ENCODE measurements at regions not wholly inside any gene's neighbourhood (a gene's known extent, or its start where the extent isn't known, plus 50 kb on each side); places are given as distances from the start of the nearest gene placed in this dataset.
"Not testable (repeated sequence)": the region's sequence is repeated elsewhere in the genome, so short reads cannot be mapped to it uniquely, and the experiment has no call there.

DNA sequence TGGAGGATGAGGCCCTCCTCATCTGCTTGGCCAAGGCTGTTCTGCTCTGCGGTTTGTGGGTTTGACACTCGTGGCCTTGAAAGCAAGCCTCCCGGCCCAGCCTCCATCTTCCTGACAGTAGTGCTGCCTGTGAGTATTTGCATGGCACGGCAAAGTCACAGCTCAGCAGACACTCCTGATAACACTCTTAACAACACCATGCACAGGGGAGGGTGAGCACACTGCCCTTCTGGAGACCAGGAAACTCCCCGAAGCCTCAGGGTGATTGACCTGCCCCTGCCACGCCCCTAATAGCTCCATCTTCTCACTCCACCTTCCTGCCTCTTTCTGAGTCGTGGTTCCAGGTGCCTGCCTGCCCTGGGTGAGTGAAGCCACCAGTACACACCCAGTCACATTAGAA lies 5476.6 kb upstream of the TPTE start:
- H3K4me1 ChIP-seq = not testable (repeated sequence)

GRCh38 chr21:5051303-5052018 lies 5469.9 kb upstream of the TPTE start:
- H3K4me3 ChIP-seq (ENCODE audit: low read depth, low read length); H3K4me1 ChIP-seq; H3K36me3 ChIP-seq (ENCODE audit: control insufficient read depth, insufficient read depth, low read length); H3K79me2 ChIP-seq; H3K27ac ChIP-seq; H3K27me3 ChIP-seq (ENCODE audit: control insufficient read depth, insufficient read depth, low read length); H2AFZ ChIP-seq; H3K9me3 ChIP-seq (ENCODE audit: control insufficient read depth, low read length); H3K4me2 ChIP-seq (ENCODE audit: low read length); H3K9ac ChIP-seq: not testable (repeated sequence)

More for the DNA sequence above, 5476.6 kb upstream of the TPTE start:
- H3K27ac ChIP-seq; H3K4me2 ChIP-seq (ENCODE audit: low read length); H2AFZ ChIP-seq; H3K9ac ChIP-seq; H3K9me3 ChIP-seq (ENCODE audit: control insufficient read depth, low read length); H3K36me3 ChIP-seq (ENCODE audit: control insufficient read depth, insufficient read depth, low read length); H3K27me3 ChIP-seq (ENCODE audit: control insufficient read depth, insufficient read depth, low read length); H3K4me3 ChIP-seq (ENCODE audit: low read depth, low read length); H3K79me2 ChIP-seq: not testable (repeated sequence)

DNA sequence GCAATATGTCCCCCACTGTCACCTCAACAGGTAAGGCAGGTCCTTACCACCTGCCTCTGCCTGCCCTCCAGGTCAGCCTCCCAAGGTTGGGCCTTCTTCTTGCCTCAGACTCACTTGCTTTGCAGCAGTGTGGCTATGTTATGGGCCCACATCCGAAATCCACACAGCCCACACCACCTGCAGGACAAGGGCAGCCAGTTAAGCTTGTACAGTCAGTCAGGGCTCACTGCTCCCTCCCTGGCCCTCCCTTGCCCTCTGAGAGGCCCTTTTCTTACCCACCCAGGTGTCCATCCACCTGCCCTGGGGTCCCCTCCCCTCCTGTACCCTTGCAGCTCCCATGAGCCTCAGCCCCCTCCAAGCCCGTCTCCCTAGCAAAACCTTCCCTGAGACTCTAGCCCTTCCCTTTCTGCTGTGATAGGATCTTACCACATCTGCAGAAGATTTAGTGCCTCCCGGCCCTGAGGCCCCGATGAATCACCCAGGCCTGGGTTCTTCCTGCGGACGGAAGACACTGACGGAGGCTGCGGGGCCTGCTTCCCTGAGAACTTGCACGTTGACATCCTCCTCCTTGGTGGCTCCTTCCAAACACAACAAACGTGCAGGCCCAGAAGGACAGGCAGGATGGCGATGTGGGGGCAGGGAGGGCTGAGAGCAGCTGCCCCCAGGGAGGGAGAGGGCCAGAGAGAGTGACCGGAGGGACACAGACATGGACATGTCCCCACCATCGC lies 5466.2 kb upstream of the TPTE start:
- not testable (repeated sequence) for H2AFZ ChIP-seq; H3K4me2 ChIP-seq (ENCODE audit: low read length); H3K9me3 ChIP-seq (ENCODE audit: control insufficient read depth, low read length); H3K4me3 ChIP-seq (ENCODE audit: low read depth, low read length); H3K27ac ChIP-seq; H3K36me3 ChIP-seq (ENCODE audit: control insufficient read depth, insufficient read depth, low read length); H3K9ac ChIP-seq; H3K79me2 ChIP-seq; H3K27me3 ChIP-seq (ENCODE audit: control insufficient read depth, insufficient read depth, low read length); H3K4me1 ChIP-seq

DNA sequence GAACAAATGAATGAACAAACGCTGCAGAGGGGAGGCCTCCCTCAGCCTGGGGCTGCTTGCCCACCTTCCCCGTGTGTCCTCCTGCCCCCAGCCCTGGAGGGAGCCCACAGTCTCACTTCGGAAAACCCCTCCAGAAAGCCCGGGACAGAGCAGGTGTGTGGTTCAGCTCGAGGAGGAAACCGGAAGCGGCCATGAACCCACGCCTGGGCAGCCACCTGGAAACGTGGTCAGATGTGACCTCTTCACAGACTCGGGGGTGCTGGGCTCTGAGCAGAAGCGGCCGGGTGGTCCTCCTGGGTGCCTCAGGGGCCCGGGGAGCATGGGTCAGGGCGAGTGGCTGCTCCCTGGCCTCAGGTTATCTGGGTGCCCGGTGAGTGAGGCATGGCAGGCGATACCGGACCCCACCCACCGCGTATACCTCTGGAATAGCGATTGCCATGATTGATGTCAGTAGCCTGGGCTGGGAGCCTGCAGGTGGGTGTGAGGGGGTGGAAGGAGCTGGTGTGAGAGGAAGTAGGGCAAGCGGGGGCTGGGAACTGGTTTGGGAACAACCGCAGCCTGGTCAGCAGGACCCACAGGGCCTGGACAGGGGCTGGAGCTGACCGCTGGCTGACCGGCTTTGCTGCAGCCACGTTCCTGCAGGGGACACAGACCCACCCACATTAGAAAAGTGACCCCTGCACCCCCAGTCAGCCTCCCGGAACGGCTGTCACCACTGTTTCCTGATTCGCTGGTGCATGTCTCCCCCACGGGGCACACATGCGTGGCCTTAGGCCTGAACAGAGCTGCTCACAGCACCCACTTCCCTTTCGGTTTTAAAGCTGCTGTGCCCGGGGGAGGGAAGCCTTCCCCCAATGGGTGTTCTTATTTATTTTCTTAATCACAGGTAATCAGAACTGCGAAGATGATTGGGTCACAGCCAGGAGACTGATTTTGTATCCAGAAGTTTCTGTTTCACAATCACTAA lies 5465.1 kb upstream of the TPTE start:
- H2AFZ ChIP-seq; H3K4me2 ChIP-seq (ENCODE audit: low read length); H3K27ac ChIP-seq; H3K9me3 ChIP-seq (ENCODE audit: control insufficient read depth, low read length); H3K79me2 ChIP-seq; H3K4me1 ChIP-seq; H3K9ac ChIP-seq; H3K27me3 ChIP-seq (ENCODE audit: control insufficient read depth, insufficient read depth, low read length); H3K36me3 ChIP-seq (ENCODE audit: control insufficient read depth, insufficient read depth, low read length); H3K4me3 ChIP-seq (ENCODE audit: low read depth, low read length): not testable (repeated sequence)

DNA sequence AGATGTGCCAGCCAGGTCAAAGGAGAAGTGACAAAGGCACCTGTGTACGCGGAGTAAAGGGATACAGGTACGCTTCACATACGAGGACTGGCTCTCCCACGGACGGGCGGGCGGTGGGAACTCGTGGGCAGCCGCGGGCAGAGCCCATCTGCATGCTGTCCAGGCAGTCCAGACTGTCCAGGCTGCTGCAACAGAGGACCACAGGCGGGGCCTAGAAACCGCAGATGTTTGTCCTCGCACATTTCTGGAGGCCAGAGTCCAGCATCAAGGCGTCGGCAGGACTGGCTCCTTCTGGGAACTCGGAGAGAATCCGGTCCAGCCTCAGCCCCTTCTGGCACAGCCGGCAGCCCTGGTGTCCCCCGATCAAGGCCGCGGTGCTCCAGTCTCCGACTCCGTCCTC lies 5464.3 kb upstream of the TPTE start:
- H3K36me3 ChIP-seq (ENCODE audit: control insufficient read depth, insufficient read depth, low read length); H3K79me2 ChIP-seq; H3K4me1 ChIP-seq; H3K9ac ChIP-seq; H2AFZ ChIP-seq; H3K4me2 ChIP-seq (ENCODE audit: low read length); H3K27me3 ChIP-seq (ENCODE audit: control insufficient read depth, insufficient read depth, low read length); H3K4me3 ChIP-seq (ENCODE audit: low read depth, low read length); H3K9me3 ChIP-seq (ENCODE audit: control insufficient read depth, low read length); H3K27ac ChIP-seq: not testable (repeated sequence)

DNA sequence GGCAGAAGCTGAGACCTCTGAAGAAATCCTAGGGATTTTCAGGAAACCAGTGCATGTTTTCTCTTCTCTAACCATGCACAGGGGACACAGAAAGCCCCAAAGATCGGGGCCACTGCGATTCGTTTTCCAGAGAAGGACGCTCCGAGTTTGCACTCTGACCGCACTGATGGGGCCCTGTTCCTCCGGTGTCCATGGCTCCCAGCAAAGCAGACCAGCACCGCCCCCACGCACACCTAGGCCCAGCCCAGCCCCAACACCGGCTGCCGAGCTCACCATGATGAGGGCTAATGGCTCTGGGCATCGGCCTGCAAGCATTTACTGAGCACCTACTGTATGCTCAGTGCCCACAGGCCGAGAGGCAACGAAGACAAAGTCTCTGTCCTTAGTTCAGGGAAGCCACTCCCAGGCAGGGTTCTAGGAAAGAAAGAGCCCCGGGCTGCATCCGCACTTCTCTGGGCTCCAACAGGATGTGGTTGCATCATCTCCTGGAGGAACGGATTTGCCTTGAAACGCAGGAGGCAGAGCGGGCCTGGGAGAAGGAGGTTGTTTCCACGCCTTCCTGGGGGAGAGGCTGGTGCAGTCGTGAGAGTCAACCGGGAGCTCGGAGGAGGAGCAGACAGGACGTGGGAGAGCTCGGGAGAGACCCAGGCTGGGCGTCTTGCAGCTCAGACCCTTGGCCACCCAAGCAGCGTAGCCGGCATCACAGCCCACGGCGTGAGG lies 5460.9 kb upstream of the TPTE start:
- H3K4me3 ChIP-seq (ENCODE audit: low read depth, low read length); H3K79me2 ChIP-seq; H3K4me1 ChIP-seq; H3K9me3 ChIP-seq (ENCODE audit: control insufficient read depth, low read length); H3K9ac ChIP-seq; H2AFZ ChIP-seq; H3K4me2 ChIP-seq (ENCODE audit: low read length); H3K27me3 ChIP-seq (ENCODE audit: control insufficient read depth, insufficient read depth, low read length); H3K36me3 ChIP-seq (ENCODE audit: control insufficient read depth, insufficient read depth, low read length); H3K27ac ChIP-seq: not testable (repeated sequence)

- not testable (repeated sequence) for H2AFZ ChIP-seq; H3K27me3 ChIP-seq (ENCODE audit: control insufficient read depth, insufficient read depth, low read length); H3K27ac ChIP-seq; H3K4me2 ChIP-seq (ENCODE audit: low read length); H3K9me3 ChIP-seq (ENCODE audit: control insufficient read depth, low read length); H3K4me1 ChIP-seq; H3K79me2 ChIP-seq; H3K4me3 ChIP-seq (ENCODE audit: low read depth, low read length); H3K36me3 ChIP-seq (ENCODE audit: control insufficient read depth, insufficient read depth, low read length); H3K9ac ChIP-seq
These were observed 5456.7 kb upstream of the TPTE start for GRCh38 chr21:5064581-5065142.

- H3K27ac ChIP-seq; H3K36me3 ChIP-seq (ENCODE audit: control insufficient read depth, insufficient read depth, low read length); H3K4me2 ChIP-seq (ENCODE audit: low read length); H2AFZ ChIP-seq; H3K27me3 ChIP-seq (ENCODE audit: control insufficient read depth, insufficient read depth, low read length); H3K9me3 ChIP-seq (ENCODE audit: control insufficient read depth, low read length); H3K9ac ChIP-seq; H3K79me2 ChIP-seq; H3K4me1 ChIP-seq; H3K4me3 ChIP-seq (ENCODE audit: low read depth, low read length): not testable (repeated sequence)
These were observed 5455.9 kb upstream of the TPTE start for GRCh38 chr21:5065240-5066211.

DNA sequence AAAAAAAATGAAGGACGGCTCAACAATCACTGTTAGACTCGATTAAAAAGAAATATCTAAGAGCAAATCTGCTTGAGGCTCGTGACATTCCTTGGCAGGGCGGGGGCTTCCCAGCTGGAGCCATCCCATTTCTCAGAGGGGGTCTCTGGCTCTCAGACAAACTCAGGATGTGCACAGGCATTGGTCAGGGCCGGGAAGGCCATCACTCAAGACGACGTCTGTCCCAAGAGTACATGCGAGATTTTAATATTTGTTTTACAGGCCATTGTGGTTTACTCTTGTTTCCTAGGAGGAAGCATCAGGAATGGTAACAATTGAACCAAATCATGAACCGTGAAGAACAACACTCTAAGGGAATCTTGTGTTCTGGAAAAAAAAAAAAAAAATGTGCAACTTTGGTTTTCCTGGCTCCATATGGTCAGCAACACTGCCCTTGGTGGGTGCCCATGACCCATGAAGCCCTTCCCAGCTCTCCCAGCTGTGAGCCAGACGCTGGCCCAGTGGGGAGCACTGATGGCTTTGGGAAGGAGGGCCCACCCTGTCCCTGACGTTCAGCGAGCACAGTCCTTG lies 5454.6 kb upstream of the TPTE start:
- H2AFZ ChIP-seq; H3K4me3 ChIP-seq (ENCODE audit: low read depth, low read length); H3K4me2 ChIP-seq (ENCODE audit: low read length); H3K27ac ChIP-seq; H3K9me3 ChIP-seq (ENCODE audit: control insufficient read depth, low read length); H3K9ac ChIP-seq; H3K4me1 ChIP-seq; H3K36me3 ChIP-seq (ENCODE audit: control insufficient read depth, insufficient read depth, low read length); H3K27me3 ChIP-seq (ENCODE audit: control insufficient read depth, insufficient read depth, low read length); H3K79me2 ChIP-seq: not testable (repeated sequence)
